ENCODE measurements at regions not wholly inside any gene's neighbourhood (a gene's known extent, or its start where the extent isn't known, plus 50 kb on each side); places are given as distances from the start of the nearest gene placed in this dataset.

DNA sequence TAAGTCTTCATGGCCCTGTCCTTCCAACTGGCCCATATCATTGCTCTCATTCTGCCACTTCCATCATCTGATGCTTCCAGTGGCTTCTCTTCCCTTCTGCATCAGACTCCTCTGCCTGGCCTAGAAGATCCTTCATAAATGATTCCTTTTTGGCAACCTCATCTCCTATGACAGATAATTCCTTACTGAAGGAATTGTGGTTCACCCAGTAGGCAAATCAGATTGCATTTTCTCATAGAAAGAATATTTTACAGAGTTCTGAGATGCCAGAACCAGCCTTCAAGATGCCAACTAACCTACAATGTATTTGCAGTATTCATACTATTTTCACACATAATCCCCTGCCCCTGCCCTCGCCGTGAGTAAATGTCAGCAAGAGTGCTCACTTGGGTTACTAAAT, 423.0 kb upstream of the TGFBR2 start:
- H3K79me2 ChIP-seq (ENCODE audit: low read depth): no peaks in the 10 kb centered on the region
- no peak overlapping the region for H3K27ac ChIP-seq
- no peaks in the 10 kb centered on the region for H3K9me3 ChIP-seq (ENCODE audit: low read depth)
- no peaks in the 10 kb centered on the region for H3K9me3 Mint-ChIP-seq
- H3K4me1 ChIP-seq: no peaks in the 10 kb centered on the region
- H4K20me1 ChIP-seq (ENCODE audit: low read depth): no peaks in the 10 kb centered on the region
- no peak for DNase-seq (ENCODE audit: low spot score)
- no peaks in the 10 kb centered on the region for H3K27me3 ChIP-seq
- H2AFZ ChIP-seq (replicated peaks): no peak overlapping the region
- peaks cover 18% of the 10 kb centered on the region for H3K4me1 Mint-ChIP-seq
- H3F3A ChIP-seq (ENCODE audit: low read depth): no peaks in the 10 kb centered on the region
- H3K27me3 Mint-ChIP-seq (ENCODE audit: insufficient read depth, low read depth): no peaks in the 10 kb centered on the region
- no peaks in the 10 kb centered on the region for H3K36me3 ChIP-seq
- H3K4me3 ChIP-seq: no peak overlapping the region
- no peak overlapping the region for H3K9ac ChIP-seq
- TF ChIP-seq EZH2 (IDR thresholded peaks at IDR 0.05): no peak
- TF ChIP-seq EZH2phosphoT487 (IDR thresholded peaks at IDR 0.05): no peak
- TF ChIP-seq, protein P1, sequence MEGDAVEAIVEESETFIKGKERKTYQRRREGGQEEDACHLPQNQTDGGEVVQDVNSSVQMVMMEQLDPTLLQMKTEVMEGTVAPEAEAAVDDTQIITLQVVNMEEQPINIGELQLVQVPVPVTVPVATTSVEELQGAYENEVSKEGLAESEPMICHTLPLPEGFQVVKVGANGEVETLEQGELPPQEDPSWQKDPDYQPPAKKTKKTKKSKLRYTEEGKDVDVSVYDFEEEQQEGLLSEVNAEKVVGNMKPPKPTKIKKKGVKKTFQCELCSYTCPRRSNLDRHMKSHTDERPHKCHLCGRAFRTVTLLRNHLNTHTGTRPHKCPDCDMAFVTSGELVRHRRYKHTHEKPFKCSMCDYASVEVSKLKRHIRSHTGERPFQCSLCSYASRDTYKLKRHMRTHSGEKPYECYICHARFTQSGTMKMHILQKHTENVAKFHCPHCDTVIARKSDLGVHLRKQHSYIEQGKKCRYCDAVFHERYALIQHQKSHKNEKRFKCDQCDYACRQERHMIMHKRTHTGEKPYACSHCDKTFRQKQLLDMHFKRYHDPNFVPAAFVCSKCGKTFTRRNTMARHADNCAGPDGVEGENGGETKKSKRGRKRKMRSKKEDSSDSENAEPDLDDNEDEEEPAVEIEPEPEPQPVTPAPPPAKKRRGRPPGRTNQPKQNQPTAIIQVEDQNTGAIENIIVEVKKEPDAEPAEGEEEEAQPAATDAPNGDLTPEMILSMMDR (IDR thresholded peaks at IDR 0.05): no peak
- no peak overlapping the region for H3K27ac Mint-ChIP-seq
- H3K4me3 Mint-ChIP-seq: no peak overlapping the region
- H3K36me3 Mint-ChIP-seq: peaks cover 2% of the 10 kb centered on the region
- no peak overlapping the region for H3K4me2 ChIP-seq

DNA sequence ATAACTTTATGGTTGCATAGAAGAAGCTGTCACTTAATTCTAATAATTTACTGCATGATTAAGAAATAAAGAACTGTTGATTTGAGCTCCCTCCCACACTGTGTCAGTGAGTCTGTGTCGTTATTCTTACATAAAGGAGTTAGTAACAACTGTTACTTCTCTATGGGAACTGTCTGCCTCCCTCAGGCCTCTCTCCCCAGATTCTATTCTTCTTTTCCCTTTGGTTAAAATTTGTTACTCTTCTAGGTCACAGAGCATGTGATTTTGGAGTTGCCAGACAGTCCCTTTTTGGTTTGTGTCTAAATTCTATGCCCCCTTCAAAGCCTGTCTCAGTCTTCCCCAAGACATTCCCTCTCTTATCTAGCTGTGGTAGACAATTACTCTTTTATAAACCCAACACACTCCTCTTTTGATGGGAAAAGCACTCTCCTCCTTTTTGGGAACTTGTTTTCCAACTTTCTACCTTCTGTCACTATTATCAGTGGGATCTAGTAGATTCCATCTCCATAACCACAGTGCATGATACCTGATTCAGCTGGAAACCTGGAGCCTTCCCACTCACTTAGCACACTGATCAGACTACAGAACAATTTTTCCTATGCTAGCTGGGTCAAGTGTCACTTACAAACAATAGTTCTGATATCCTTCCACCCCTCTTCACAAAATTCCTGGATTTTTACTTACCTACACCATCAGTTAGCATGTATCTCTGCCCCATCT, 422.1 kb upstream of the TGFBR2 start:
- Mint-ChIP-seq H3K36me3 (peaks cover 2% of the 10 kb centered on the region), H3K4me3 (no peak overlapping the region), H3K4me1 (peaks cover 18% of the 10 kb centered on the region), H3K27me3 (ENCODE audit: insufficient read depth, low read depth) (no peaks in the 10 kb centered on the region), H3K27ac (no peak overlapping the region), H3K9me3 (no peaks in the 10 kb centered on the region)
- DNase-seq (ENCODE audit: low spot score): no peak
- no peak overlapping the region for H3K4me2 ChIP-seq
- no peaks in the 10 kb centered on the region for H3F3A ChIP-seq (ENCODE audit: low read depth)
- H3K9ac ChIP-seq: no peak overlapping the region
- no peaks in the 10 kb centered on the region for H3K4me1 ChIP-seq
- no peak overlapping the region for H2AFZ ChIP-seq (replicated peaks)
- no peaks in the 10 kb centered on the region for H3K27me3 ChIP-seq
- no peak overlapping the region for H3K4me3 ChIP-seq
- H4K20me1 ChIP-seq (ENCODE audit: low read depth): no peaks in the 10 kb centered on the region
- no peaks in the 10 kb centered on the region for H3K9me3 ChIP-seq (ENCODE audit: low read depth)
- no peaks in the 10 kb centered on the region for H3K36me3 ChIP-seq
- H3K79me2 ChIP-seq (ENCODE audit: low read depth): no peaks in the 10 kb centered on the region
- no peak for TF ChIP-seq EZH2phosphoT487 (IDR thresholded peaks at IDR 0.05)
- no peak for TF ChIP-seq EZH2 (IDR thresholded peaks at IDR 0.05)
- TF ChIP-seq, protein P1 (IDR thresholded peaks at IDR 0.05): no peak
- no peak overlapping the region for H3K27ac ChIP-seq

DNA sequence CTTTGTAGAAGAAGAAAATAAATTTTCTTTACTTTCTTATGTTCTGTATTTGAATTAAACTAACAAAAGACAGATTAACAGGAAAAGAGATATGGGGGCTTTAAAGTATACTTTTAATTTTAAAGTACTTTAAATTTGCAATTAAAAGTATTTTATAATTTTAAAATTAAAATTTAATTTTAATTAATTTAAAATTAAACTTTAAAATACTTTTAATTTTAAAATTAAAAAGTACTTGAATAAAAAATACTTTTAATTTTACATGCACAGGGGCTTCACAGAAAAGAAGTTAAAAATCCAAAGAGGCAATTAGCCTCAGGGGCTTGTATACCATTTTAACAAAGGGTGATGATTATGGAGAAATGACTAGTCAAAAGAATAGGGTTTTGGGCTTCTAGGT, 420.5 kb upstream of the TGFBR2 start:
- no peak overlapping the region for H3K27ac Mint-ChIP-seq
- H3K36me3 ChIP-seq: no peaks in the 10 kb centered on the region
- no peak overlapping the region for H3K4me3 ChIP-seq
- no peaks in the 10 kb centered on the region for H3K4me1 ChIP-seq
- H3K36me3 Mint-ChIP-seq: peaks cover 2% of the 10 kb centered on the region
- no peak for DNase-seq (ENCODE audit: low spot score)
- no peaks in the 10 kb centered on the region for H3K9me3 Mint-ChIP-seq
- no peak overlapping the region for H3K9ac ChIP-seq
- H3K27ac ChIP-seq: no peak overlapping the region
- H3K27me3 Mint-ChIP-seq (ENCODE audit: insufficient read depth, low read depth): no peaks in the 10 kb centered on the region
- no peak for TF ChIP-seq EZH2 (IDR thresholded peaks at IDR 0.05)
- TF ChIP-seq EZH2phosphoT487 (IDR thresholded peaks at IDR 0.05): no peak
- TF ChIP-seq, protein P1 (IDR thresholded peaks at IDR 0.05): no peak
- no peaks in the 10 kb centered on the region for H4K20me1 ChIP-seq (ENCODE audit: low read depth)
- H2AFZ ChIP-seq (replicated peaks): no peak overlapping the region
- no peak overlapping the region for H3K4me3 Mint-ChIP-seq
- no peaks in the 10 kb centered on the region for H3F3A ChIP-seq (ENCODE audit: low read depth)
- H3K4me1 Mint-ChIP-seq: peaks cover 16% of the 10 kb centered on the region
- H3K79me2 ChIP-seq (ENCODE audit: low read depth): no peaks in the 10 kb centered on the region
- H3K27me3 ChIP-seq: no peaks in the 10 kb centered on the region
- no peaks in the 10 kb centered on the region for H3K9me3 ChIP-seq (ENCODE audit: low read depth)
- no peak overlapping the region for H3K4me2 ChIP-seq

All from neural progenitor cell (in vitro differentiated cells).